GM12875 (cell line): ENCODE measurements at regions not wholly inside any gene's neighbourhood (a gene's known extent, or its start where the extent isn't known, plus 50 kb on each side); places are given as distances from the start of the nearest gene placed in this dataset.

Experiments used
- H3K4me3 ChIP-seq: one replicate; pipeline ENCODE4 v1.5.1; 2011; ENCODE audit warnings: low read depth, low read length, control low read depth
- CTCF ChIP-seq: IDR thresholded peaks from 2 replicates; pipeline ENCODE4 v1.5.1; 2011; ENCODE audit warnings: low read depth, mild to moderate bottlenecking, control low read depth, inconsistent platforms, low read length, moderate library complexity, borderline replicate concordance; ENCODE audit not compliant: insufficient read depth

GRCh38 chr2:120497261-120497977, 151.5 kb downstream of the INHBB start:
- no peak for TF ChIP-seq CTCF
- H3K4me3 ChIP-seq, result no peak overlapping the region

GRCh38 chr2:120498121-120498520, 152.2 kb downstream of the INHBB start:
- no peak overlapping the region for H3K4me3 ChIP-seq
- TF ChIP-seq CTCF, result no peak

- no peak overlapping the region for H3K4me3 ChIP-seq
- TF ChIP-seq CTCF, result no peak
Observed at GRCh38 chr2:120498576-120499394, 152.8 kb downstream of the INHBB start.

- TF ChIP-seq CTCF, result no peak
- no peak overlapping the region for H3K4me3 ChIP-seq
Observed at GRCh38 chr2:120499784-120500495, 154.0 kb downstream of the INHBB start.

- H3K4me3 ChIP-seq, result no peak overlapping the region
- TF ChIP-seq CTCF, result no peak
Observed at GRCh38 chr2:120501591-120501990, 155.7 kb downstream of the INHBB start.

- no peak for TF ChIP-seq CTCF
- no peak overlapping the region for H3K4me3 ChIP-seq
Observed at GRCh38 chr2:120502357-120502756, 156.4 kb downstream of the INHBB start.

- no peak overlapping the region for H3K4me3 ChIP-seq
- TF ChIP-seq CTCF, result no peak
Observed at GRCh38 chr2:120502761-120503160, 156.8 kb downstream of the INHBB start.
